A673 (cell line): ENCODE measurements at regions not wholly inside any gene's neighbourhood (a gene's known extent, or its start where the extent isn't known, plus 50 kb on each side); places are given as distances from the start of the nearest gene placed in this dataset.

Experiments used
- CTCF ChIP-seq: fragments of 300-800, 200-600 bp; sonication (generic); conservative IDR thresholded peaks from 2 replicates; pipeline ENCODE4 v1.5.1; 2017; ENCODE audit warnings: low read depth, mild to moderate bottlenecking, antibody characterized with exemption, low read length, moderate library complexity, mixed read lengths
- EZH2 ChIP-seq: fragments of 200-600 bp; sonication (generic); IDR thresholded peaks from 2 replicates; pipeline ENCODE4 v1.6.1; 2017; ENCODE audit warnings: borderline replicate concordance, low read depth, mild to moderate bottlenecking, mixed read lengths, antibody characterized with exemption, low read length; ENCODE audit not compliant: poor library complexity, severe bottlenecking

- TF ChIP-seq EZH2 (no peak), CTCF (no peak)
Observed at GRCh38 chr4:108429662-108430061, 190.7 kb upstream of the RPL34 start.
